Natural killer cell (primary cell): ENCODE measurements at regions not wholly inside any gene's neighbourhood (a gene's known extent, or its start where the extent isn't known, plus 50 kb on each side); places are given as distances from the start of the nearest gene placed in this dataset.

Experiments
- ATAC-seq, 3 donors: fragments of 150-1000 bp in 2 of 3; fragments of 200-7000 bp in 1 of 3; cut with Tn5 transposase; 1 replicate in 1 of 3; 2 replicates in 2 of 3; pipeline ENCODE4 v1.10.0; 2021; ENCODE audit warnings: mild to moderate bottlenecking in 2 of 3, moderate library complexity in 2 of 3
- DNase-seq, 2 donors: peaks; one replicate each; pipeline versions ENCODE4 v3.0.0 to v3.0.0-alpha.2; 2013 to 2021; ENCODE audit warnings: mixed read lengths in 1 of 2
- H3K27ac ChIP-seq: one replicate; pipeline ENCODE4 v1.5.1; 2013; ENCODE audit warnings: mild to moderate bottlenecking, low read length
- H3K27me3 ChIP-seq: one replicate; pipeline ENCODE4 v1.6.1; 2013; ENCODE audit warnings: low read length; ENCODE audit not compliant: control insufficient read depth, insufficient read depth
- H3K36me3 ChIP-seq: one replicate; pipeline ENCODE4 v1.6.1; 2013; ENCODE audit warnings: low read length; ENCODE audit not compliant: control insufficient read depth, insufficient read depth
- H3K4me1 ChIP-seq: one replicate; pipeline ENCODE4 v1.6.1; 2013; ENCODE audit warnings: low read length; ENCODE audit not compliant: control insufficient read depth, insufficient read depth
- H3K4me3 ChIP-seq: one replicate; pipeline ENCODE4 v1.5.1; 2013; ENCODE audit warnings: low read length
- H3K9me3 ChIP-seq: one replicate; pipeline ENCODE4 v1.6.1; 2013; ENCODE audit warnings: low read length; ENCODE audit not compliant: control insufficient read depth, insufficient read depth
- H3K27ac Mint-ChIP-seq, 2 donors: one replicate each; pipeline ENCODE4 v1.8.0; 2022; ENCODE audit warnings: mild to moderate bottlenecking in 2 of 2, mixed read lengths in 2 of 2, moderate library complexity in 1 of 2
- H3K27me3 Mint-ChIP-seq, 2 donors: one replicate each; pipeline ENCODE4 v1.8.0; 2022; ENCODE audit warnings: low read depth in 2 of 2, mixed read lengths in 2 of 2
- H3K36me3 Mint-ChIP-seq: one replicate; pipeline ENCODE4 v1.8.0; 2022; ENCODE audit warnings: mixed read lengths
- H3K4me1 Mint-ChIP-seq, 2 donors: one replicate each; pipeline ENCODE4 v1.8.0; 2022; ENCODE audit warnings: mixed read lengths in 2 of 2
- H3K4me3 Mint-ChIP-seq: one replicate; pipeline ENCODE4 v1.8.0; 2022; ENCODE audit warnings: mild to moderate bottlenecking, moderate library complexity, mixed read lengths
- H3K9me3 Mint-ChIP-seq, 2 donors: one replicate each; pipeline ENCODE4 v1.8.0; 2022; ENCODE audit warnings: mixed read lengths in 2 of 2
- CTCF ChIP-seq: fragments of 200-600 bp; IDR thresholded peaks from one replicate; pipeline ENCODE4 v1.8.0; 2022; ENCODE audit warnings: antibody characterized with exemption
- WGBS: methylation state at CpG from one replicate; pipeline ENCODE4 v1.1.7; 2013; ENCODE audit warnings: missing lambda C conversion rate; ENCODE audit not compliant: insufficient coverage; 5-methylcytosine and 5-hydroxymethylcytosine counted together
- intact Hi-C: fragments of 100-400 bp; cut with micrococcal nuclease; formaldehyde crosslinking; loops from one replicate; pipeline ENCODE4 v1.14.2; 2022

GRCh38 chr11:80424012-80424695 lies 983.3 kb upstream of the TENM4 start:
- H3K9me3 ChIP-seq, result no peaks in the 10 kb centered on the region
- no peaks in the 10 kb centered on the region for H3K4me1 Mint-ChIP-seq
- no peaks in the 10 kb centered on the region for H3K27me3 ChIP-seq
- peaks cover 5 to 8% of the 10 kb centered on the region in 2 donors for H3K9me3 Mint-ChIP-seq
- H3K36me3 Mint-ChIP-seq, result no peaks in the 10 kb centered on the region
- ATAC-seq (no peak), DNase-seq (no peak)
- no peak overlapping the region for H3K27ac Mint-ChIP-seq
- no peaks in the 10 kb centered on the region for H3K36me3 ChIP-seq
- no peak overlapping the region for H3K4me3 ChIP-seq
- intact Hi-C loops, result no loop called here
- no peaks in the 10 kb centered on the region for H3K4me1 ChIP-seq
- H3K27me3 Mint-ChIP-seq, result no peaks in the 10 kb centered on the region
- no peak overlapping the region for H3K27ac ChIP-seq
- H3K4me3 Mint-ChIP-seq, result no peak overlapping the region
- 82% methylated on average over 1 of the region's 2 CpGs for WGBS
- no peak for TF ChIP-seq CTCF

- Mint-ChIP-seq H3K27me3 (no peaks in the 10 kb centered on the region), H3K4me3 (no peak overlapping the region), H3K27ac (no peak overlapping the region), H3K4me1 (no peaks in the 10 kb centered on the region), H3K9me3 (peaks cover 17 to 19% of the 10 kb centered on the region in 2 donors), H3K36me3 (no peaks in the 10 kb centered on the region)
- H3K9me3 ChIP-seq, result peaks cover under 1% of the 10 kb centered on the region
- H3K4me1 ChIP-seq, result no peaks in the 10 kb centered on the region
- H3K27me3 ChIP-seq, result no peaks in the 10 kb centered on the region
- H3K36me3 ChIP-seq, result no peaks in the 10 kb centered on the region
- no peak overlapping the region for H3K4me3 ChIP-seq
- WGBS, result 64% methylated on average over 1 of the region's 1 CpG
- no peak for TF ChIP-seq CTCF
- intact Hi-C loops, result no loop called here
- ATAC-seq (no peak), DNase-seq (no peak)
- H3K27ac ChIP-seq, result no peak overlapping the region
Measured at GRCh38 chr11:80420374-80420773, 979.5 kb upstream of the TENM4 start.

GRCh38 chr11:80417681-80418080 lies 976.9 kb upstream of the TENM4 start:
- Mint-ChIP-seq H3K9me3 (peaks cover 16 to 20% of the 10 kb centered on the region in 2 donors), H3K4me1 (no peaks in the 10 kb centered on the region)
- WGBS, result 95% methylated on average over 2 of the region's 2 CpGs

More at GRCh38 chr11:80417681-80418080, 976.9 kb upstream of the TENM4 start:
- H3K9me3 ChIP-seq, result peaks cover 3% of the 10 kb centered on the region
- Mint-ChIP-seq H3K4me3 (no peak overlapping the region), H3K36me3 (no peaks in the 10 kb centered on the region), H3K27me3 (no peaks in the 10 kb centered on the region), H3K27ac (no peak overlapping the region)
- H3K36me3 ChIP-seq, result no peaks in the 10 kb centered on the region
- no peak for DNase-seq
- H3K27me3 ChIP-seq, result no peaks in the 10 kb centered on the region
- intact Hi-C loops, result no loop called here
- H3K4me1 ChIP-seq, result no peaks in the 10 kb centered on the region
- ATAC-seq, result no peak
- H3K4me3 ChIP-seq, result no peak overlapping the region
- no peak for TF ChIP-seq CTCF
- no peak overlapping the region for H3K27ac ChIP-seq
